OCI-LY7 (cell line): ENCODE measurements at regions not wholly inside any gene's neighbourhood (a gene's known extent, or its start where the extent isn't known, plus 50 kb on each side); places are given as distances from the start of the nearest gene placed in this dataset.

Experiments used
- BruUV-seq: library from RNA; stranded (reverse); fragments of 400-500 nt; replicated peaks from 2 replicates; lab custom pipeline; 2021; lab: Mats Ljungman, UMichigan
- CTCF ChIA-PET: fragments of 300-600 bp; sonication (Branson Sonifier 250); formaldehyde crosslinking; loops from one replicate; lab custom pipeline; 2022; ENCODE audit warnings: antibody characterized with exemption; ENCODE audit not compliant: unreplicated experiment; lab: Charles Lee
- POLR2A ChIA-PET: fragments of 300-600 bp; sonication (Branson Sonifier 250); formaldehyde crosslinking; loops from one replicate; lab custom pipeline; 2022; ENCODE audit warnings: antibody characterized with exemption; lab: Charles Lee
- DNase-seq: peaks from one replicate; pipeline ENCODE4 v3.0.0-alpha.2; 2015; ENCODE audit warnings: low spot score
- H2AFZ ChIP-seq: fragments of 200-600 bp; sonication (generic), shearing (Covaris generic); 2 replicates; pipeline ENCODE4 v1.6.1; 2014; ENCODE audit warnings: mild to moderate bottlenecking, antibody characterized with exemption, low read length, moderate library complexity
- H3K27ac ChIP-seq: fragments of 200-600 bp; sonication (generic); 2 replicates; pipeline ENCODE4 v1.5.1; 2014; ENCODE audit warnings: mixed run types, low read depth, mild to moderate bottlenecking, moderate library complexity, low read length, inconsistent platforms; ENCODE audit not compliant: poor library complexity, severe bottlenecking
- H3K36me3 ChIP-seq: fragments of 200-600 bp; sonication (generic); 2 replicates; pipeline ENCODE4 v1.6.1; 2014; ENCODE audit warnings: mild to moderate bottlenecking, antibody characterized with exemption, low read length, moderate library complexity, mixed read lengths; ENCODE audit not compliant: insufficient read depth
- H3K4me1 ChIP-seq: fragments of 200-600 bp; sonication (generic); 2 replicates; pipeline ENCODE4 v1.5.1; 2014; ENCODE audit warnings: mild to moderate bottlenecking, low read length; ENCODE audit not compliant: insufficient read depth, poor library complexity, severe bottlenecking
- H3K4me2 ChIP-seq: fragments of 200-600 bp; sonication (generic); 2 replicates; pipeline ENCODE4 v1.6.1; 2014; ENCODE audit warnings: mild to moderate bottlenecking, low read length
- H3K4me3 ChIP-seq: fragments of 200-600 bp; sonication (generic); 2 replicates; pipeline ENCODE4 v1.5.1; 2014; ENCODE audit warnings: mild to moderate bottlenecking, low read depth, low read length; ENCODE audit not compliant: poor library complexity, severe bottlenecking
- H3K79me2 ChIP-seq: fragments of 200-600 bp; sonication (generic); 2 replicates; pipeline ENCODE4 v1.6.1; 2016; ENCODE audit warnings: low read depth, mild to moderate bottlenecking, low read length, moderate library complexity, mixed read lengths; ENCODE audit not compliant: insufficient read depth
- H3K9me2 ChIP-seq: fragments of 200-600 bp; sonication (generic); 2 replicates; pipeline ENCODE4 v1.6.1; 2016; ENCODE audit warnings: mild to moderate bottlenecking, low read length, mixed read lengths; ENCODE audit not compliant: insufficient read depth
- H3K9me3 ChIP-seq: fragments of 200-600 bp; sonication (generic); 2 replicates; pipeline ENCODE4 v1.6.1; 2014; ENCODE audit warnings: mild to moderate bottlenecking, mixed run types, low read length, mixed read lengths
- H4K20me1 ChIP-seq: fragments of 200-600 bp; sonication (generic); 2 replicates; pipeline ENCODE4 v1.6.1; 2014; ENCODE audit warnings: mild to moderate bottlenecking, antibody characterized with exemption, low read length, moderate library complexity, mixed read lengths; ENCODE audit not compliant: insufficient read depth
- EZH2phosphoT487 ChIP-seq: fragments of 200-600 bp; sonication (generic); IDR thresholded peaks from 2 replicates; pipeline ENCODE4 v1.6.1; 2018; ENCODE audit warnings: low read depth, borderline replicate concordance, mild to moderate bottlenecking, mixed run types, antibody characterized with exemption, low read length, moderate library complexity, mixed read lengths
- intact Hi-C: fragments of 100-400 bp; cut with micrococcal nuclease; formaldehyde crosslinking; loops from one replicate; pipeline ENCODE4 v1.10.0; 2022; ENCODE audit not compliant: unreplicated experiment
- TF ChIP-seq, protein P1 (sequence below): fragments of 200-600 bp; sonication (generic); conservative IDR thresholded peaks from 2 replicates; pipeline ENCODE4 v1.5.1; 2014; ENCODE audit warnings: mild to moderate bottlenecking, antibody characterized with exemption, low read length, moderate library complexity, mixed read lengths

GRCh38 chr6:49097116-49097515 lies 365.9 kb downstream of the MMUT start:
- CTCF ChIA-PET: no interaction called here
- TF ChIP-seq, protein P1, sequence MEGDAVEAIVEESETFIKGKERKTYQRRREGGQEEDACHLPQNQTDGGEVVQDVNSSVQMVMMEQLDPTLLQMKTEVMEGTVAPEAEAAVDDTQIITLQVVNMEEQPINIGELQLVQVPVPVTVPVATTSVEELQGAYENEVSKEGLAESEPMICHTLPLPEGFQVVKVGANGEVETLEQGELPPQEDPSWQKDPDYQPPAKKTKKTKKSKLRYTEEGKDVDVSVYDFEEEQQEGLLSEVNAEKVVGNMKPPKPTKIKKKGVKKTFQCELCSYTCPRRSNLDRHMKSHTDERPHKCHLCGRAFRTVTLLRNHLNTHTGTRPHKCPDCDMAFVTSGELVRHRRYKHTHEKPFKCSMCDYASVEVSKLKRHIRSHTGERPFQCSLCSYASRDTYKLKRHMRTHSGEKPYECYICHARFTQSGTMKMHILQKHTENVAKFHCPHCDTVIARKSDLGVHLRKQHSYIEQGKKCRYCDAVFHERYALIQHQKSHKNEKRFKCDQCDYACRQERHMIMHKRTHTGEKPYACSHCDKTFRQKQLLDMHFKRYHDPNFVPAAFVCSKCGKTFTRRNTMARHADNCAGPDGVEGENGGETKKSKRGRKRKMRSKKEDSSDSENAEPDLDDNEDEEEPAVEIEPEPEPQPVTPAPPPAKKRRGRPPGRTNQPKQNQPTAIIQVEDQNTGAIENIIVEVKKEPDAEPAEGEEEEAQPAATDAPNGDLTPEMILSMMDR: no peak
- no peak for TF ChIP-seq EZH2phosphoT487
- H3K79me2 ChIP-seq: no peaks in the 10 kb centered on the region

DNA sequence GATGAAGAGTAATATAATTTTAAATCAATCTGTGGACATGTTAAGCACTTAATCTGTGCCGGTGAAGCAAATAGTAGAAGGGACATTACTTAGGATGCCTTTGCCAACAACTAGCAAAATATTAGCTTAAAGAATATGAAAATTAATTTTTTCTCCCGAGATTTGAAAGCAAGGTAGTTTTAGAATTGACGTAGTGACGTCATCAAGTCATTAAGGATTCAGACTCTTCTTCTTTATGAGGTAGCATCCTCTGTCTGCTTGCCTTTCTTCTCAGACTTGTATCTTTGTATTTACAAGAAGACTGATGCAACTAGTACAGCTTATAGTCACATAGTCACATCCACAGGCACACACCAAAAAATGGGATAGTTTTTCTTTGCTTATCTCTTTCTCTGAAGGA lies 374.4 kb downstream of the MMUT start:
- intact Hi-C loops: no loop called here
- H3K9me3 ChIP-seq: no peaks in the 10 kb centered on the region
- H3K36me3 ChIP-seq: no peaks in the 10 kb centered on the region
- DNase-seq: no peak
- H3K4me2 ChIP-seq: no peak overlapping the region
- BruUV-seq: no TSS peak
- H4K20me1 ChIP-seq: no peaks in the 10 kb centered on the region
- no peak overlapping the region for H2AFZ ChIP-seq
- POLR2A ChIA-PET: no interaction called here
- no peak overlapping the region for H3K4me3 ChIP-seq
- H3K4me1 ChIP-seq: no peaks in the 10 kb centered on the region
- CTCF ChIA-PET: no interaction called here
- no peak overlapping the region for H3K27ac ChIP-seq
- no peaks in the 10 kb centered on the region for H3K79me2 ChIP-seq
- TF ChIP-seq, protein P1: no peak
- no peak for TF ChIP-seq EZH2phosphoT487
- no peaks in the 10 kb centered on the region for H3K9me2 ChIP-seq

More at GRCh38 chr6:49097116-49097515, 365.9 kb downstream of the MMUT start:
- Histone ChIP-seq H4K20me1 (no peaks in the 10 kb centered on the region), H3K4me3 (no peak overlapping the region), H3K36me3 (no peaks in the 10 kb centered on the region), H3K27ac (no peak overlapping the region), H3K4me1 (no peaks in the 10 kb centered on the region), H3K4me2 (no peak overlapping the region), H2AFZ (no peak overlapping the region), H3K9me3 (no peaks in the 10 kb centered on the region), H3K9me2 (no peaks in the 10 kb centered on the region)
- POLR2A ChIA-PET: no interaction called here
- intact Hi-C loops: no loop called here
- no TSS peak for BruUV-seq
- DNase-seq: no peak

DNA sequence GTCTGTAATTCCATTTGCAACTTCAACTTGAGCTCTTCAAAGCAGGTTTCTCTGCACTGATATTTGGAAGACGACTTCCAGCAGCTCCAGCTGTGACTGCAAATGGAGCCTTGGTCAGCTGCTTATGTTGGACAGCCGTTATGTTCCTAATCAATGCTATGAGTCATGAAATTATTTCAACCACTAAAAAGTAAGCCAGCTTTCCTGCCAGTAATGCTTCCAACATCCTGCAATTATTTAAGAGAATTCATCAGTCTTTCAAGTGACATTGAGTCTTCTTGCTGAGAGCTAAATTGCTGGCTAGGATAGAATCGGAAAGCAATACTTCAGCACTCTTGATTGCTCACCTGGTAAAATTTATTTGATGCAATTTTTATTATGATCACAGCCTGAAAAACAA lies 375.7 kb downstream of the MMUT start:
- intact Hi-C loops: no loop called here
- BruUV-seq: no TSS peak
- POLR2A ChIA-PET: no interaction called here
- Histone ChIP-seq H3K36me3 (no peaks in the 10 kb centered on the region), H3K27ac (no peak overlapping the region), H3K9me3 (no peaks in the 10 kb centered on the region), H3K4me3 (no peak overlapping the region), H3K4me2 (no peak overlapping the region), H3K4me1 (no peaks in the 10 kb centered on the region), H3K9me2 (no peaks in the 10 kb centered on the region), H2AFZ (no peak overlapping the region), H4K20me1 (no peaks in the 10 kb centered on the region), H3K79me2 (no peaks in the 10 kb centered on the region)
- DNase-seq: no peak
- TF ChIP-seq, protein P1: no peak
- no peak for TF ChIP-seq EZH2phosphoT487
- CTCF ChIA-PET: no interaction called here
